ENCODE measurements at regions not wholly inside any gene's neighbourhood (a gene's known extent, or its start where the extent isn't known, plus 50 kb on each side); places are given as distances from the start of the nearest gene placed in this dataset.

- no peak for DNase-seq (ENCODE audit: extremely low read depth in 1 of 11, low read depth in 9 of 11, low spot score in 4 of 11)
Measured at GRCh38 chr9:4389755-4390154, 89.9 kb upstream of the GLIS3 start.

GRCh38 chr9:4389003-4389402 is 89.1 kb upstream of the GLIS3 start:
- no peak for DNase-seq (ENCODE audit: extremely low read depth in 1 of 11, low read depth in 9 of 11, low spot score in 4 of 11)

- no peak for DNase-seq (ENCODE audit: extremely low read depth in 1 of 11, low read depth in 9 of 11, low spot score in 4 of 11)
Measured at GRCh38 chr9:4386819-4387218, 87.0 kb upstream of the GLIS3 start.

- DNase-seq (ENCODE audit: extremely low read depth in 1 of 11, low read depth in 9 of 11, low spot score in 4 of 11), result no peak
Measured at GRCh38 chr9:4384750-4385149, 84.9 kb upstream of the GLIS3 start.

GRCh38 chr9:4382722-4383317 is 83.0 kb upstream of the GLIS3 start:
- peak in 3 of 11 donors; percentile 2 to 13 (median 11) for DNase-seq (ENCODE audit: extremely low read depth in 1 of 11, low read depth in 9 of 11, low spot score in 4 of 11)

GRCh38 chr9:4381744-4382143 is 81.9 kb upstream of the GLIS3 start:
- no peak for DNase-seq (ENCODE audit: extremely low read depth in 1 of 11, low read depth in 9 of 11, low spot score in 4 of 11)

GRCh38 chr9:4380406-4380805 is 80.5 kb upstream of the GLIS3 start:
- DNase-seq (ENCODE audit: extremely low read depth in 1 of 11, low read depth in 9 of 11, low spot score in 4 of 11), result no peak

- DNase-seq (ENCODE audit: extremely low read depth in 1 of 11, low read depth in 9 of 11, low spot score in 4 of 11), result peak in 8 of 11 donors; percentile 9 to 33 (median 18)
Measured at GRCh38 chr9:4375424-4376200, 75.7 kb upstream of the GLIS3 start.

- DNase-seq (ENCODE audit: extremely low read depth in 1 of 11, low read depth in 9 of 11, low spot score in 4 of 11), result no peak
Measured at GRCh38 chr9:4371108-4371507, 71.2 kb upstream of the GLIS3 start.

- no peak for DNase-seq (ENCODE audit: extremely low read depth in 1 of 11, low read depth in 9 of 11, low spot score in 4 of 11)
Measured at GRCh38 chr9:4370501-4370900, 70.6 kb upstream of the GLIS3 start.

- DNase-seq (ENCODE audit: extremely low read depth in 1 of 11, low read depth in 9 of 11, low spot score in 4 of 11), result no peak
Measured at GRCh38 chr9:4366591-4367330, 66.9 kb upstream of the GLIS3 start.

GRCh38 chr9:4365055-4365454 is 65.2 kb upstream of the GLIS3 start:
- DNase-seq (ENCODE audit: extremely low read depth in 1 of 11, low read depth in 9 of 11, low spot score in 4 of 11), result no peak

GRCh38 chr9:4362281-4362680 is 62.4 kb upstream of the GLIS3 start:
- no peak for DNase-seq (ENCODE audit: extremely low read depth in 1 of 11, low read depth in 9 of 11, low spot score in 4 of 11)

- no peak for DNase-seq (ENCODE audit: extremely low read depth in 1 of 11, low read depth in 9 of 11, low spot score in 4 of 11)
Measured at GRCh38 chr9:4359016-4359415, 59.1 kb upstream of the GLIS3 start.

GRCh38 chr9:4357929-4358328 is 58.1 kb upstream of the GLIS3 start:
- DNase-seq (ENCODE audit: extremely low read depth in 1 of 11, low read depth in 9 of 11, low spot score in 4 of 11), result no peak

- no peak for DNase-seq (ENCODE audit: extremely low read depth in 1 of 11, low read depth in 9 of 11, low spot score in 4 of 11)
Measured at GRCh38 chr9:4356306-4356705, 56.4 kb upstream of the GLIS3 start.

GRCh38 chr9:4353236-4353635 is 53.4 kb upstream of the GLIS3 start:
- DNase-seq (ENCODE audit: extremely low read depth in 1 of 11, low read depth in 9 of 11, low spot score in 4 of 11), result peak in 1 of 11 donors; percentile 33

- peak in 1 of 11 donors; percentile 11 for DNase-seq (ENCODE audit: extremely low read depth in 1 of 11, low read depth in 9 of 11, low spot score in 4 of 11)
Measured at GRCh38 chr9:4349816-4350418, 50.0 kb upstream of the GLIS3 start.

Data from renal cortex interstitium (tissue), 11 donors.